ENCODE measurements at regions not wholly inside any gene's neighbourhood (a gene's known extent, or its start where the extent isn't known, plus 50 kb on each side); places are given as distances from the start of the nearest gene placed in this dataset.

DNA sequence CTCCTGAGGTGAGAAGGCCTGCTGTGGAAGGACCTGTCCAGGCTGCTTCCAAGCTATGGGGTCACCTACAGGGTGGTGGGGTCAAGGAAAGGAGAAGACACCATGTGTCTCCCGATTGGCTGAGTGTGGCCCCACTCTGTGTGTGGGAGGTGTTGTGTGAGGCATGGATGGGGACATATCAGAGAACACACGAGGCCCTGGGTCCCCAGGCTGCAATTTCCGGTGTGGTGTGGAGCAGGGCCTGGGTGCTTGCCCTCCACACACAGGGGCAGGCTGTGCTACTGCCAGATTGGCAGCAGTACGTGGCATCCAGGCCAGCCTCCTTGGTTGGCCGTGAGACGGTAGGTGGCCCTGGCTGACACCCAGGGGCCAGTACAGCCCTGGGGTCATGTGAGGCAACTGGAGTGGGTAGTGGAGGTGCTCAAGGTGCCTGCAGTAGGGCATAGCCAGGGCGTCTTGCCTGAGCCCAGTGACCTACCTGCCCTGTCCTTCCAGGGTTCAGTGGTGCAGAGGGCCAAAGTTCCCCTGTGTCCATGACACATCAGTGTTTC lies 233.8 kb downstream of the SNRPN start:
- DNase-seq (ENCODE audit: low read depth): no peak
- TF ChIP-seq, protein P1, sequence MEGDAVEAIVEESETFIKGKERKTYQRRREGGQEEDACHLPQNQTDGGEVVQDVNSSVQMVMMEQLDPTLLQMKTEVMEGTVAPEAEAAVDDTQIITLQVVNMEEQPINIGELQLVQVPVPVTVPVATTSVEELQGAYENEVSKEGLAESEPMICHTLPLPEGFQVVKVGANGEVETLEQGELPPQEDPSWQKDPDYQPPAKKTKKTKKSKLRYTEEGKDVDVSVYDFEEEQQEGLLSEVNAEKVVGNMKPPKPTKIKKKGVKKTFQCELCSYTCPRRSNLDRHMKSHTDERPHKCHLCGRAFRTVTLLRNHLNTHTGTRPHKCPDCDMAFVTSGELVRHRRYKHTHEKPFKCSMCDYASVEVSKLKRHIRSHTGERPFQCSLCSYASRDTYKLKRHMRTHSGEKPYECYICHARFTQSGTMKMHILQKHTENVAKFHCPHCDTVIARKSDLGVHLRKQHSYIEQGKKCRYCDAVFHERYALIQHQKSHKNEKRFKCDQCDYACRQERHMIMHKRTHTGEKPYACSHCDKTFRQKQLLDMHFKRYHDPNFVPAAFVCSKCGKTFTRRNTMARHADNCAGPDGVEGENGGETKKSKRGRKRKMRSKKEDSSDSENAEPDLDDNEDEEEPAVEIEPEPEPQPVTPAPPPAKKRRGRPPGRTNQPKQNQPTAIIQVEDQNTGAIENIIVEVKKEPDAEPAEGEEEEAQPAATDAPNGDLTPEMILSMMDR (conservative IDR thresholded peaks at IDR 0.05; ENCODE audit: low read length): no peak
- H3K4me3 ChIP-seq (ENCODE audit: low read length): no peak overlapping the region

DNA sequence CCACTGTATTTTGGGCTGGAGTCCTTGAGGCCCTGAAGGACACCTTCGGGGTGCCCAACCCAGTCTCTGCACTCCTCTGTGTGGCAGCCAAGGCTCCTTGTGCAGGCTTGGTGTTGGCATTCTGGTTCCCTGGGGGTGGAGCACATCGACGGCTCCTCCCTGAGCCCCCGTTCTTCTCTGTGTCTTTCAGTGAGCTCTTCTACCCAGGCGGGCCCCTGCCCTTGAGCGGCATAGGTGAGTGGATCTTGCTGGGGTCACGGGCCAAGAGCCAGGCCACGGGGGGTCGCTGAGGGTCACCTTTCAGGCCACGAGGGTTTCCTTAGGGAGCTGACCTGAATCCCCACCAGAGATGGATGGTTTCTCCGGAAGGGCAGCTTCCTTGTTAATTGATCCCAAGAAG lies 234.8 kb downstream of the SNRPN start:
- no peak for DNase-seq (ENCODE audit: low read depth)
- TF ChIP-seq, protein P1 (conservative IDR thresholded peaks at IDR 0.05; ENCODE audit: low read length): no peak
- H3K4me3 ChIP-seq (ENCODE audit: low read length): no peak overlapping the region

DNA sequence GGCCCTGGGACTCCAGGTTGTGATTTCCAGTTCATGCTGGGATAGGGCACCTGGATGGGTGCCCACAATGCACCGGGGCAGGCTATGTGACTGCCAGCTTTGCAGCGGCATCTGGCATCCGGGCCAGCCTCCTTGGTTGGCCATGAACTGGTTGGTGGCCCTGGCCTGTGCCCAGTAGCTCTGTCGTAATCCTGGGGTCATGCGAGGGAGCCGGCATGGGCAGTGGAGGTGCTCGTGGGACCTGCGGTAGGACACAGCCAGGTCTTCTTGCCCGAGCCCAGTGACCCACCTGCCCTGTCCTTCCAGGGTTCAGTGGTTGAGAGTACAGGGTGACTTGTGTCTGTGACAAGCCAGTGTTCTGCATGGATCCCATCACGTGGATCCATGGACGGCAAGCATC lies 237.9 kb downstream of the SNRPN start:
- no peak overlapping the region for H3K4me3 ChIP-seq (ENCODE audit: low read length)
- TF ChIP-seq, protein P1 (conservative IDR thresholded peaks at IDR 0.05; ENCODE audit: low read length): no peak
- DNase-seq (ENCODE audit: low read depth): no peak

- DNase-seq (ENCODE audit: low read depth): no peak
- TF ChIP-seq, protein P1 (conservative IDR thresholded peaks at IDR 0.05; ENCODE audit: low read length): no peak
- no peak overlapping the region for H3K4me3 ChIP-seq (ENCODE audit: low read length)
Measured at GRCh38 chr15:25207369-25207768, 231.5 kb downstream of the UBE3A start.

DNA sequence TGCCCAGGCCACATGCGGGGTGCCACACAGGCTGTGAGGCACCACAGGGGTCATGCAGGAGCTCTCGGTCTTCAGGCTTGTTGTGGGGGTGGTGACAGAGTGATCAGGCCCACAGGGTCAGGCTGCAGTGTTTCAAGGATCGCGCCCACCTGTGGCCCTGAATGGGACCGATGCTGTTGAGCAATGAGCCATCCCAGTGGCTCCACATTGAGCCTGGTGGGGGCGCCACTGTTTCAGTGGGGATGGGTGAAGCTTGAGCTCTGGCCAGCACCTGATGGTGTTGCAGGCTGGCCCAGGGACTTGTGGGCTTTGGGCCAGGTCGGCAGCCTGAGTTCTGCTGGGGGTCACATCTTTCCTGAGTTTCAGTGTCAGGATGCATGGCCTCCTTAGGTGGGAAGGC lies 230.1 kb downstream of the UBE3A start:
- DNase-seq (ENCODE audit: low read depth): no peak
- TF ChIP-seq, protein P1 (conservative IDR thresholded peaks at IDR 0.05; ENCODE audit: low read length): no peak
- no peak overlapping the region for H3K4me3 ChIP-seq (ENCODE audit: low read length)

DNA sequence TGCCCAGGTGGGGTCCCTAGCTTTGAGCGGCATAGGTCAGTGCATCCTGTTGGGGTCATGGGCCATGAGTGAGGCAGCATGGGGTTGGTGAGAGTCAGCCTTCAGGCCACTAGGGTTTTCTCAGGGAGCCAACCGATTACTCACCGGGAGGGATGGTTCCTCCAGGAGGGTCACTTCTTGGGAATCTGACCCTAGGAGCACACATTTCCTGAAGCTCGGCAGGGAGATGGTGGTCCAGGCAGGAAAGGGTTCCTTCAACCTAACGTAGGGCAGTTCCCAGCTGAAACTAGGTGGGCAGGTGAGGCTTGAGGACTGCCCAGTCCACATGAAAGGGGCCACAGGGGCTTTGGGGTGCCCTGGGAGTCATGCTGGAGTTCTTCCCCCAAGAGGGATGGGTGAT lies 218.0 kb downstream of the UBE3A start:
- no peak overlapping the region for H3K4me3 ChIP-seq (ENCODE audit: low read length)
- no peak for DNase-seq (ENCODE audit: low read depth)
- TF ChIP-seq, protein P1 (conservative IDR thresholded peaks at IDR 0.05; ENCODE audit: low read length): no peak

- TF ChIP-seq, protein P1 (conservative IDR thresholded peaks at IDR 0.05; ENCODE audit: low read length): no peak
- no peak overlapping the region for H3K4me3 ChIP-seq (ENCODE audit: low read length)
- no peak for DNase-seq (ENCODE audit: low read depth)
Measured at GRCh38 chr15:25224396-25224795, 214.4 kb downstream of the UBE3A start.
